Thyroid gland (tissue), 4 donors: ENCODE measurements at regions not wholly inside any gene's neighbourhood (a gene's known extent, or its start where the extent isn't known, plus 50 kb on each side); places are given as distances from the start of the nearest gene placed in this dataset.

ENCODE experiments used
- DNase-seq, 2 donors: peaks; one replicate each; pipeline ENCODE4 v3.0.0-alpha.2; 2019
- H3K27ac ChIP-seq, 3 donors: fragments of 200-600 bp; sonication (generic); 1 replicate in 2 of 3; 2 replicates in 1 of 3; pipeline ENCODE4 v1.5.1; 2016 to 2019; ENCODE audit warnings: mild to moderate bottlenecking in 1 of 3, moderate library complexity in 1 of 3
- H3K27me3 ChIP-seq: fragments of 200-600 bp; sonication (generic); one replicate; pipeline ENCODE4 v1.5.1; 2019
- H3K36me3 ChIP-seq, 2 donors: fragments of 200-600 bp; sonication (generic); one replicate each; pipeline ENCODE4 v1.5.1; 2016 to 2019
- H3K4me1 ChIP-seq, 2 donors: fragments of 200-600 bp; sonication (generic); one replicate each; pipeline ENCODE4 v1.5.1; 2017 to 2019
- H3K4me3 ChIP-seq, 3 donors: fragments of 200-600 bp; sonication (generic); replicated peaks in 1 of 3; 1 replicate in 2 of 3; 2 replicates in 1 of 3; pipeline ENCODE4 v1.5.1; 2016; ENCODE audit warnings: mild to moderate bottlenecking in 1 of 3
- H3K9me3 ChIP-seq: fragments of 200-600 bp; sonication (generic); one replicate; pipeline ENCODE4 v1.5.1; 2017
- POLR2A ChIP-seq, 2 donors: fragments of 450-650 bp; IDR thresholded peaks; one replicate each; pipeline ENCODE4 v1.6.1; 2017; ENCODE audit warnings: antibody characterized with exemption in 2 of 2, mild to moderate bottlenecking in 2 of 2, moderate library complexity in 1 of 2
- WGBS, 2 donors: methylation state at CpG; one replicate each; pipeline ENCODE4 v1.1.5; 2017; 5-methylcytosine and 5-hydroxymethylcytosine counted together
- intact Hi-C: fragments of 100-400 bp; cut with DNase I; formaldehyde crosslinking; loops from one replicate; pipeline ENCODE4 v1.15.1; 2023
- TF ChIP-seq, protein P1 (sequence below), 6 experiments: fragments of 200-600 bp in 3 of 6; fragments of 450-650 bp in 3 of 6; sonication (generic) in 3 of 6; IDR thresholded peaks; one replicate each; pipeline ENCODE4 v1.5.1; 2016 to 2019; ENCODE audit warnings: antibody characterized with exemption in 6 of 6, mild to moderate bottlenecking in 2 of 6, inconsistent platforms in 1 of 6, moderate library complexity in 1 of 6

DNA sequence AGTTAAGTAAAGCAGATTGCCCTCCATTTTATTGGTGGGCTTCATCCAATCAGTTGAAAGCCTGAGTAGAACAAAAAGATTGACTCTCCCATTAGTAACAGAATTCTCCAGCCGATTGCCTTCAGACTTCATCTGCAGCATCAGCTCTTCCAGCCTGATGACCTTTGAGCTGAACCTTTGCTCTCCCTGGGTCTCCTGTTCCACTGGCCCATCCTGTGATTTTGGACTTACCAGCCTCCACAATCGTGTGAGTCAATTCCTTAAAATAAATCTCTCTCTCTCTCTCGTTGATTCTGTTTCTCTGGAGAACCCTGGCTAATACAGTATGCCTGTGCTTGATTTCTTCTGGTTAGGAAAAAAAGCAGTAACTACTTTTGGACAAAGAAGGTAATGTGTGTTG lies 121.9 kb downstream of the OSTF1 start:
- WGBS, 2 donors = 69 to 73% methylated on average over 3 of the region's 3 CpGs
- no peaks in the 10 kb centered on the region for H3K4me1 ChIP-seq
- intact Hi-C loops = no loop called here
- H3K27me3 ChIP-seq = no peaks in the 10 kb centered on the region
- no peak overlapping the region for H3K27ac ChIP-seq
- no peaks in the 10 kb centered on the region for H3K9me3 ChIP-seq
- TF ChIP-seq, protein P1, sequence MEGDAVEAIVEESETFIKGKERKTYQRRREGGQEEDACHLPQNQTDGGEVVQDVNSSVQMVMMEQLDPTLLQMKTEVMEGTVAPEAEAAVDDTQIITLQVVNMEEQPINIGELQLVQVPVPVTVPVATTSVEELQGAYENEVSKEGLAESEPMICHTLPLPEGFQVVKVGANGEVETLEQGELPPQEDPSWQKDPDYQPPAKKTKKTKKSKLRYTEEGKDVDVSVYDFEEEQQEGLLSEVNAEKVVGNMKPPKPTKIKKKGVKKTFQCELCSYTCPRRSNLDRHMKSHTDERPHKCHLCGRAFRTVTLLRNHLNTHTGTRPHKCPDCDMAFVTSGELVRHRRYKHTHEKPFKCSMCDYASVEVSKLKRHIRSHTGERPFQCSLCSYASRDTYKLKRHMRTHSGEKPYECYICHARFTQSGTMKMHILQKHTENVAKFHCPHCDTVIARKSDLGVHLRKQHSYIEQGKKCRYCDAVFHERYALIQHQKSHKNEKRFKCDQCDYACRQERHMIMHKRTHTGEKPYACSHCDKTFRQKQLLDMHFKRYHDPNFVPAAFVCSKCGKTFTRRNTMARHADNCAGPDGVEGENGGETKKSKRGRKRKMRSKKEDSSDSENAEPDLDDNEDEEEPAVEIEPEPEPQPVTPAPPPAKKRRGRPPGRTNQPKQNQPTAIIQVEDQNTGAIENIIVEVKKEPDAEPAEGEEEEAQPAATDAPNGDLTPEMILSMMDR (IDR thresholded peaks at IDR 0.05) = no peak
- no peak for TF ChIP-seq POLR2A (IDR thresholded peaks at IDR 0.05)
- no peaks in the 10 kb centered on the region for H3K36me3 ChIP-seq
- H3K4me3 ChIP-seq = no peak overlapping the region
- no peak for DNase-seq

DNA sequence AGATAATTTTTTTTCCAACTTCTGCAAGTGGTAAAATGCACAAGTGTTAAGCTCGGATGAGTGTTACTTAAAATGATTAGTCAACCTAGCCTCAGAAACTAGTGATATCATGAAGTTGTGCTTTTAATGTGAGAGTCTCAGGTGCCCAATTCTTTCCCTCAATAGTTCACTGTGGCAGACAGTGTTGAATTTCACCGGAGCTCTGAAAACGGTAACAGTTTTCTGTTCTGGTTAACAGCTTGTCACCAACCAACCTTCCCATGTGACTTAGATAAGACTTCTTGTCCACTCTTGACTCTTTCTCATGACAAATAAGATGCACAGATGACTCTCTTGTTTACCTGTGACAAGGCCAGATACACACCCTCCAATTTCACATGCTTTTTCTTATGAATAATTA lies 125.5 kb downstream of the OSTF1 start:
- no peak overlapping the region for H3K4me3 ChIP-seq
- intact Hi-C loops = no loop called here
- 79 to 85% methylated on average over 3 of the region's 3 CpGs for WGBS, 2 donors
- H3K27me3 ChIP-seq = no peaks in the 10 kb centered on the region
- DNase-seq = no peak
- no peaks in the 10 kb centered on the region for H3K4me1 ChIP-seq
- no peak overlapping the region for H3K27ac ChIP-seq
- H3K9me3 ChIP-seq = no peaks in the 10 kb centered on the region
- TF ChIP-seq, protein P1 (IDR thresholded peaks at IDR 0.05) = no peak
- no peak for TF ChIP-seq POLR2A (IDR thresholded peaks at IDR 0.05)
- no peaks in the 10 kb centered on the region for H3K36me3 ChIP-seq

DNA sequence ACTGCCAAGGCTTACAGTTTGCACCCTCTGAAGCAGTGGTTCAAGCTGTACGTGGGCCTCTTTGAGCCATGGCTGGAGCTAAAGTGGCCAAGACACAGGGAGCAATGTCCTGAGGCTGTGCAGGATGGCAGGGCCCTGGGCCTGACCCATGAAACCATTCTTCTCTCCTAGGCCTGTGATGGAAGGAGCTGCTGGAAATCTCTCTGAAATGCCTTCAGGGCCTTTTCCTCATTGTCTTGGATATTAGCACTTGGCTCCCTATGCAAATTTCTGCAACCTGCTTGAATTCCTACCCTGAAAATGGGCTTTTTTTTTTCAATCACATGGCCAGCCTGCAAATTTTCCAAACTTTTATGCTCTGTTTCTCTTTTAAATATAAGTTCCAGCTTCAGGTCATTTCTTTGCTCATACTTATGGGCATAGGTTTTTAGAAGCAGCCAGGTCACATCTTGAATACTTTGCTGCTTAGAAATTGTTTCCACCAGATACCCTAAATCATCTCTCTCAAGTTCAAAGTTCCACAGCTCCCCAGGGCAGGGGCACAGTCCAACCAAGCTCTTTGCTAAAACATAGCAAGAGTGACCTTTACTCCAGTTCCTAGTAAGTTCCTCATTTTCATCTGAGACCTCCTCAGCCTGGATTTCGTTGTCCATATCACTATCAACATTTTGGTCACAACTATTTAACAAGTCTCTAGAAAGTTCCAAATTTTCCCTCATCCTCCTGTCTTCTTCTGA lies 138.3 kb downstream of the OSTF1 start:
- Histone ChIP-seq H3K36me3 (no peaks in the 10 kb centered on the region), H3K27ac (no peak overlapping the region), H3K4me3 (no peak overlapping the region), H3K27me3 (no peaks in the 10 kb centered on the region), H3K9me3 (no peaks in the 10 kb centered on the region), H3K4me1 (peaks cover 28 to 29% of the 10 kb centered on the region in 2 donors)
- 82 to 95% methylated on average over 2 of the region's 2 CpGs for WGBS, 2 donors
- no peak for DNase-seq
- intact Hi-C loops = no loop called here
- TF ChIP-seq POLR2A (IDR thresholded peaks at IDR 0.05) = no peak
- TF ChIP-seq, protein P1 (IDR thresholded peaks at IDR 0.05) = no peak

DNA sequence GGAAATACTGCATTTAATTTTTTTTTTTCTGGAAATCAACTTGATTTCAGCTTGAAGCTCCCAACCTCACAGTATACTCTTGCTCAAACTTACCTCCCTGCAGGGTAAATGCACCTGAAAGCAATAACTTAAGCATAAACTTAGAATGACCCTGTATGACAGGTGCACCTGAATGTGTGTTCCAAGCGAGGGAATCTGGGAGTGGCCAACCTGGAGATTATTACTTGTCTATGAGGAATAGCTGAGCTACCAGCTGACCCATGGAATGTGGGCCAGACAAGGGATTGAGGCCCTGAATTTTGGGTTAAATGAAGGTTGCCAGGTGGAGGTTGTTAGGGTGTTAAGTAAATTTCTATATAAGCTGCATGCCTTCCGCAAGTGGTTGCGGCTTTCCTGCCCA lies 140.6 kb downstream of the OSTF1 start:
- H3K27me3 ChIP-seq = no peaks in the 10 kb centered on the region
- peaks cover 28 to 39% of the 10 kb centered on the region in 2 donors for H3K4me1 ChIP-seq
- 71 to 74% methylated on average over 3 of the region's 3 CpGs for WGBS, 2 donors
- no peak overlapping the region for H3K4me3 ChIP-seq
- intact Hi-C loops = no loop called here
- H3K36me3 ChIP-seq = no peaks in the 10 kb centered on the region
- H3K27ac ChIP-seq = peak overlapping the region; percentile 81 to 86 (median 85)
- no peaks in the 10 kb centered on the region for H3K9me3 ChIP-seq
- TF ChIP-seq, protein P1 (IDR thresholded peaks at IDR 0.05) = no peak
- DNase-seq = peak; percentile 14 to 36

DNA sequence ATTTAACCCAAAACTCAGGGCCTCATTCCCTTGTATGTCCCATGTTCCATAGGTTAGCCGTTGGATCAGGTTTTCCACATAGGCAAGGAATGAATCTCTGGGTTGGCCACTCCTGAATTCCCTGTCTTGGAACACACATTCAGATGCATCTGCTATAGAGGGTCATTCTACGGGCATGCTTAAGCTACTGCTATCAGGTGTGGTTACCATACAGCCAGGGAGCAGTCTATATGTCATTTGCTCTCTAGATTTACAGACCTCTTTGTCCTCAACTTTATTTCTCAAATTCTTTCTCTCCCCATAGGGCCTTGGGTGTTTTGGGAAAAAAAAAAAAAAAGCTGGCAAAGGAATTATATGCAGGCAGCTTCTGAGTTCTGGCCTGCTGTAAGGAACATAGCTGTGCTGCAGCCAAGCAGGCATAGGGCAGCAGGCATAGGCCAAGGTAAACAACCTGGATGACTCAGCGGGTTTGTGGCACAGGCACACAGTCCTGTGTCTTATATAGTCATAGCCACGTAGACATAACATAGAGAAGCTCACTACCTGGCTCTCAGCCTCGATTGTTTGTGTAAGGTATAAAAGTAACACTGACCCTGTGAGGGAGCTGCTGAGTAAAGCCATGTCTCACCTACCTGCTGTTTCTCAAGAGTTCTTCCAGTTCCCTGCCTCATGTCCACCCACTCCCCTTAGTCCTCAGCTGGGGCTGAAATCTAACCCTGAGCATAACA lies 141.5 kb downstream of the OSTF1 start:
- Histone ChIP-seq H3K9me3 (no peaks in the 10 kb centered on the region), H3K36me3 (no peaks in the 10 kb centered on the region), H3K27me3 (no peaks in the 10 kb centered on the region), H3K4me3 (no peak overlapping the region), H3K4me1 (peaks cover 28 to 39% of the 10 kb centered on the region in 2 donors), H3K27ac (peak overlapping the region; percentile 85 to 91 (median 86))
- intact Hi-C loops = no loop called here
- 41 to 55% methylated on average over 5 of the region's 5 CpGs for WGBS, 2 donors
- peak; percentile 91 to 92 for DNase-seq
- peak in 1 of 2 donors; percentile 32 for TF ChIP-seq POLR2A (IDR thresholded peaks at IDR 0.05)
- TF ChIP-seq, protein P1 (IDR thresholded peaks at IDR 0.05) = no peak
